ENCODE measurements at regions not wholly inside any gene's neighbourhood (a gene's known extent, or its start where the extent isn't known, plus 50 kb on each side); places are given as distances from the start of the nearest gene placed in this dataset.

DNA sequence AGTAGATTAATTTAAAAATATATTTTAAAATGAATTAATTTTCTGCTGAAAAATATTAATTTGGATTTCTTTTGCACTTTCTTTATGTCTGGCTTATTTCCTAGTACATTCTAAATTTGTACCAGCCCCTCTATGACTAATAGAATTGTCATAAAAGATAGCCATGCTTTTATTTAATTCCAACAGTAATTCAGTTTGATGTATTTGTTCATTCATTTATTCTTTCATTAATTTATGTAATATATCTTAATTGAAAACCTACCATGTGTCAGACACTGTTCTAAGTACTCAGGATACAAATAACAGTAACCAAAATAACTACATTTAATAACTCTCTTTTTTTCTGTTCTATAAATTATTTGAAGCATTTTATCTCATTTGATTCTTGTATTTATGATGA, 264.0 kb upstream of the CCDC179 start:
- TF ChIP-seq, protein P1, sequence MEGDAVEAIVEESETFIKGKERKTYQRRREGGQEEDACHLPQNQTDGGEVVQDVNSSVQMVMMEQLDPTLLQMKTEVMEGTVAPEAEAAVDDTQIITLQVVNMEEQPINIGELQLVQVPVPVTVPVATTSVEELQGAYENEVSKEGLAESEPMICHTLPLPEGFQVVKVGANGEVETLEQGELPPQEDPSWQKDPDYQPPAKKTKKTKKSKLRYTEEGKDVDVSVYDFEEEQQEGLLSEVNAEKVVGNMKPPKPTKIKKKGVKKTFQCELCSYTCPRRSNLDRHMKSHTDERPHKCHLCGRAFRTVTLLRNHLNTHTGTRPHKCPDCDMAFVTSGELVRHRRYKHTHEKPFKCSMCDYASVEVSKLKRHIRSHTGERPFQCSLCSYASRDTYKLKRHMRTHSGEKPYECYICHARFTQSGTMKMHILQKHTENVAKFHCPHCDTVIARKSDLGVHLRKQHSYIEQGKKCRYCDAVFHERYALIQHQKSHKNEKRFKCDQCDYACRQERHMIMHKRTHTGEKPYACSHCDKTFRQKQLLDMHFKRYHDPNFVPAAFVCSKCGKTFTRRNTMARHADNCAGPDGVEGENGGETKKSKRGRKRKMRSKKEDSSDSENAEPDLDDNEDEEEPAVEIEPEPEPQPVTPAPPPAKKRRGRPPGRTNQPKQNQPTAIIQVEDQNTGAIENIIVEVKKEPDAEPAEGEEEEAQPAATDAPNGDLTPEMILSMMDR (IDR thresholded peaks at IDR 0.05) = no peak
- TF ChIP-seq EZH2 (IDR thresholded peaks at IDR 0.05) (no peak), EZH2phosphoT487 (IDR thresholded peaks at IDR 0.05) (no peak)

Measured in neural progenitor cell (in vitro differentiated cells).